NB4 (cell line): ENCODE measurements at regions not wholly inside any gene's neighbourhood (a gene's known extent, or its start where the extent isn't known, plus 50 kb on each side); places are given as distances from the start of the nearest gene placed in this dataset.

Source experiments
- DNase-seq: peaks from one replicate; pipeline ENCODE4 v3.0.0; 2010; ENCODE audit warnings: low read depth
- H3K4me3 ChIP-seq: one replicate; pipeline ENCODE4 v1.5.1; 2011; ENCODE audit warnings: mild to moderate bottlenecking, low read depth, low read length, moderate library complexity
- CTCF ChIP-seq: IDR thresholded peaks from one replicate; pipeline ENCODE4 v1.5.1; 2012; ENCODE audit warnings: low read depth, low read length
- MAX ChIP-seq: IDR thresholded peaks from 2 replicates; pipeline ENCODE4 v1.6.1; 2011; ENCODE audit warnings: low read depth, low read length
- MYC ChIP-seq: IDR thresholded peaks from 2 replicates; pipeline ENCODE4 v1.6.1; 2011; ENCODE audit warnings: low read depth, low read length
- POLR2A ChIP-seq: IDR thresholded peaks from 2 replicates; pipeline ENCODE4 v1.6.1; 2011; ENCODE audit warnings: mild to moderate bottlenecking; ENCODE audit not compliant: insufficient read length; ENCODE audit errors: extremely low read depth

GRCh38 chr1:199780948-199781670, 246.4 kb upstream of the NR5A2 start:
- TF ChIP-seq POLR2A (no peak), CTCF (no peak), MAX (no peak), MYC (no peak)
- DNase-seq = no peak
- H3K4me3 ChIP-seq = no peak overlapping the region

GRCh38 chr1:199784138-199784895, 243.2 kb upstream of the NR5A2 start:
- no peak for DNase-seq
- H3K4me3 ChIP-seq = no peak overlapping the region
- no peak for TF ChIP-seq CTCF
- no peak for TF ChIP-seq MYC
- TF ChIP-seq MAX = no peak
- no peak for TF ChIP-seq POLR2A

- TF ChIP-seq POLR2A (no peak), MYC (no peak), CTCF (no peak), MAX (no peak)
- no peak for DNase-seq
- H3K4me3 ChIP-seq = no peak overlapping the region
Observed at GRCh38 chr1:199786695-199787094, 240.8 kb upstream of the NR5A2 start.

GRCh38 chr1:199789141-199789540, 238.4 kb upstream of the NR5A2 start:
- H3K4me3 ChIP-seq = no peak overlapping the region
- no peak for TF ChIP-seq MAX
- no peak for TF ChIP-seq CTCF
- TF ChIP-seq MYC = no peak
- TF ChIP-seq POLR2A = no peak
- no peak for DNase-seq

GRCh38 chr1:199791495-199791894, 236.0 kb upstream of the NR5A2 start:
- H3K4me3 ChIP-seq = no peak overlapping the region
- no peak for TF ChIP-seq MYC
- no peak for TF ChIP-seq MAX
- no peak for TF ChIP-seq POLR2A
- no peak for TF ChIP-seq CTCF

More at GRCh38 chr1:199791495-199791894, 236.0 kb upstream of the NR5A2 start:
- DNase-seq = no peak
